BLaER1 treated with 17β-estradiol and CSF1 and Interleukin-3, amounts not matched to agents 10 nM and 100 nM (cell line): ENCODE measurements at regions not wholly inside any gene's neighbourhood (a gene's known extent, or its start where the extent isn't known, plus 50 kb on each side); places are given as distances from the start of the nearest gene placed in this dataset.

Experiments used
- H3K27ac ChIP-seq, 11 experiments: shearing (Covaris generic); formaldehyde crosslinking; 2 replicates each; pipeline ENCODE4 v1.8.1; 2022
- H3K27me3 ChIP-seq, 11 experiments: shearing (Covaris generic); formaldehyde crosslinking; 2 replicates each; pipeline ENCODE4 v1.8.1; 2022
- H3K36me3 ChIP-seq, 11 experiments: shearing (Covaris generic); formaldehyde crosslinking; 2 replicates each; pipeline ENCODE4 v1.8.1; 2022
- H3K4me1 ChIP-seq, 10 experiments: shearing (Covaris generic); formaldehyde crosslinking; 2 replicates each; pipeline ENCODE4 v1.8.1; 2022
- H3K4me2 ChIP-seq, 11 experiments: shearing (Covaris generic); formaldehyde crosslinking; 2 replicates each; pipeline ENCODE4 v1.8.1; 2022
- H3K4me3 ChIP-seq, 10 experiments: shearing (Covaris generic); formaldehyde crosslinking; 2 replicates each; pipeline ENCODE4 v1.8.1; 2022
- H3K9ac ChIP-seq, 11 experiments: shearing (Covaris generic); formaldehyde crosslinking; 2 replicates each; pipeline ENCODE4 v1.8.1; 2022
- H3K9me3 ChIP-seq, 11 experiments: shearing (Covaris generic); formaldehyde crosslinking; replicated peaks in 1 of 11; 2 replicates each; pipeline ENCODE4 v1.8.1; 2022
- H4K20me1 ChIP-seq, 11 experiments: shearing (Covaris generic); formaldehyde crosslinking; 2 replicates each; pipeline ENCODE4 v1.8.1; 2022
- Cebpa-rat ChIP-seq, 11 experiments: shearing (Covaris generic); IDR thresholded peaks; 2 replicates each; pipeline ENCODE4 v1.8.1; 2022

DNA sequence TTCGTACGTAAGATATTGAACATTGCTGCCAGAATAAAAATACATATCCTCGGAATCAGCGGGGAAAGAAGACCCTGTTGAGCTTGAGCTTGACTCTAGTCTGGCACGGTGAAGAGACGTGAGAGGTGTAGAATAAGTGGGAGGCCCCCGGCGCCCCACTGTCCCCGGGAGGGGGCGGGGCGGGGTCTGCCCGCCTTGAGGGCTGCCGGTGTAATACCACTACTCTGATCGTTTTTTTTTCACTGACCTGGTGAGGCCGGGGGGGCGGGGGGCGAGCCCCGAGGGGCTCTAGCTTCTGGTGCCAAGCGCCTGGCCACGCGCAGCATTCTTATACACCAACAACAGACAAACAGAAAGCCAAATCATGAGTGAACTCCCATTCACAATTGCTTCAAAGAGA, 324.0 kb upstream of the REG3G start:
- Histone ChIP-seq H3K9ac (no peak overlapping the region), H3K27me3 (no peaks in the 10 kb centered on the region), H4K20me1 (no peaks in the 10 kb centered on the region), H3K9me3 (no peaks in the 10 kb centered on the region), H3K27ac (no peak overlapping the region), H3K4me3 (no peak overlapping the region), H3K4me2 (no peak overlapping the region), H3K36me3 (no peaks in the 10 kb centered on the region), H3K4me1 (no peaks in the 10 kb centered on the region)
- no peak for TF ChIP-seq Cebpa-rat (IDR thresholded peaks at IDR 0.05)

DNA sequence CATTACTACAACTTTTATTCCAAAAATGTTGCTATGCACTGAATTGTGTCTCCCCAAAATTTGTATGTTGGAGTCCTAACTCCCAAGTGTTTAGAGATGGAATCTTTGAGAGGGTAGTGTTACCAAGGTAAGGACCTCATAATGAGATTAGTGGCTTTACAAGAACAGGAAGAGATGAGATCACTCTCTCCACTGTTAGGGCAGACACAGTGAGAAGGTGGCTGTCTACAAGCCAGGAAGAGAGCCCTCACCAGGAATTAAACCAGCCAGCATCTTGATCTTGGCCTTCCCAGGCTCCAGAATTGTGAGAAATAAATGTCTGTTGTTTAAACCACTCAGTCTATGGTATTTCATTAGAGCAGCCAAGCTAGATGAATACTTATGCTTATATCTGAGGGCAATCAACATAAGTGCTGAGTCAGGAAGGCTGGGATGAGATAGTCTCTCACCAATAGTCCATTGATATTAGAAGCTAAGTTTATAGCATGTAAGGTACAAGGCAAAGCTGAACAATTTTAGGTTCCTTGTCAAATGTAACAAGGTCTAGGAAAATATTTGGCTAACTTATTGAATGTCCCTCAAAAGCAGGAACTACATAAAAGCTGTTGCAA, 317.6 kb upstream of the REG3G start:
- Histone ChIP-seq H3K36me3 (no peaks in the 10 kb centered on the region), H3K4me3 (no peak overlapping the region), H3K9ac (no peak overlapping the region), H3K4me1 (peaks cover 0 to 8% (median 0%) of the 10 kb centered on the region in 10 experiments; a peak in 1 of 20 replicates), H3K27ac (no peak overlapping the region), H3K27me3 (no peaks in the 10 kb centered on the region), H3K9me3 (no peaks in the 10 kb centered on the region), H4K20me1 (no peaks in the 10 kb centered on the region), H3K4me2 (peak overlapping the region in 1 of 11 experiments; percentile 0; a peak in 1 of 22 replicates)
- TF ChIP-seq Cebpa-rat (IDR thresholded peaks at IDR 0.05) = no peak

DNA sequence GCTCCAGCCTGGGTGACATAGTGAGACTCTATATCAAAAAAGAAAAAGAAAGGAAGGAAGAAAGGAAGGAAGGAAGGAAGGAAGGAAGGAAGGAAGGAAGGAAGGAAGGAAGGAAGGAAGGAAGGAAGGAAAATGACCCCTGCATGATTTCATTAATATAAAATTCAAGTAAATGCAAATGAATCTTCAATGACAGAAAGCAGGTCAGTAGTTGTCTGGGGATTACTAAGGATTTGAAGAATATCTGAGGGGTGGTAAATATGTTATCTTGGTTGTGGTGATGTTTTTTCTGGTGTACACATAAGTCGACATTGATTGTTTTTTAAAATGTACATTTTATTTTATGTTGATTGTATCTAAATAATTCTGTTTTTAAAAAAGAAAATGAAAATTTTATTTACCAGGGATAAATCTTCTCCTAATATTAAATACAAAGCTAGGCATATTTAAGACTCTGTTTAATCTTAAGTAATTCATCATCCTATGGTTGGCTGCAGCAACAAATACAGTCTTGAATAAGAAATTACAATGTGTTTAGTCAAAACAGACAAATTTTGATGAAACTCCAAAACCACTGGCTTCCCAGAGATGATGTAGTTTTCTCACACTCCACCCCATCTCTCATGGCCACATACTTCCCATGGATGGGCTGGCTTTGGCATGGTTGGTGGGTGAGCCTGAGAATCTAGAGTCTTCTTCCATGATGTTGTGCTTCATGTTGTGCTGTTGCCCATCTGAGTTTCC, 314.7 kb upstream of the REG3G start:
- Histone ChIP-seq H3K9ac (no peak overlapping the region), H3K4me3 (no peak overlapping the region), H3K4me1 (peaks cover 0 to 8% (median 0%) of the 10 kb centered on the region in 10 experiments; a peak in 1 of 20 replicates), H3K27ac (no peak overlapping the region), H3K36me3 (no peaks in the 10 kb centered on the region), H3K9me3 (no peaks in the 10 kb centered on the region), H3K27me3 (no peaks in the 10 kb centered on the region), H3K4me2 (no peak overlapping the region), H4K20me1 (no peaks in the 10 kb centered on the region)
- no peak for TF ChIP-seq Cebpa-rat (IDR thresholded peaks at IDR 0.05)

DNA sequence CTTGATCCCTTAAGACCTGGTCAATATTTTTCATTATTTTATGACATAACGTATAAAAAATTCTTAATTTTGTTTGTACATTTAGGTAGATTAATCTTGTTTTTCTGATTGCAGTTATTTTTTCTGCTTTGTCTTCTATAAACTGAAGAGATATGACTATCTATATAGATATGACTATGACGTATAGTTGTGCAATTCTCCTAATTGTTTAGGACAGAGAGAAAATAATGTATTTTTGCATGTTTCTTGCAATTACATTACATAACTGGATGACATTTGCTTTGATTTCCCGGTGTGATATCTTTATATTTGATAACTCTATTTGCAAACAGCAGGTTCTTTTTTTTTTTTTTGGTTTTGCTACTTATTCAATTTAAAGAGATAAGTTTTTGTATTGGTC, 310.2 kb upstream of the REG3G start:
- Histone ChIP-seq H4K20me1 (no peaks in the 10 kb centered on the region), H3K36me3 (no peaks in the 10 kb centered on the region), H3K4me1 (no peaks in the 10 kb centered on the region), H3K9ac (no peak overlapping the region), H3K4me3 (no peak overlapping the region), H3K27me3 (no peaks in the 10 kb centered on the region), H3K9me3 (no peaks in the 10 kb centered on the region), H3K27ac (no peak overlapping the region), H3K4me2 (no peak overlapping the region)
- no peak for TF ChIP-seq Cebpa-rat (IDR thresholded peaks at IDR 0.05)

- H3K36me3 ChIP-seq = no peaks in the 10 kb centered on the region
- no peak overlapping the region for H3K9ac ChIP-seq
- no peak for TF ChIP-seq Cebpa-rat (IDR thresholded peaks at IDR 0.05)
- H3K4me3 ChIP-seq = no peak overlapping the region
- H3K9me3 ChIP-seq = no peaks in the 10 kb centered on the region
- no peaks in the 10 kb centered on the region for H4K20me1 ChIP-seq
- no peaks in the 10 kb centered on the region for H3K27me3 ChIP-seq
- no peak overlapping the region for H3K4me2 ChIP-seq
- H3K4me1 ChIP-seq = no peaks in the 10 kb centered on the region
- H3K27ac ChIP-seq = no peak overlapping the region
Measured at GRCh38 chr2:78718024-78718423, 307.5 kb upstream of the REG3G start.

GRCh38 chr2:78718473-78718872, 307.0 kb upstream of the REG3G start:
- H3K27me3 ChIP-seq = no peaks in the 10 kb centered on the region

GRCh38 chr2:78721355-78722033, 304.0 kb upstream of the REG3G start:
- no peak overlapping the region for H3K9ac ChIP-seq
- no peak overlapping the region for H3K4me3 ChIP-seq
- TF ChIP-seq Cebpa-rat (IDR thresholded peaks at IDR 0.05) = peak in 2 of 11 experiments; percentile 33; a peak in 2 of 22 replicates
- H3K4me1 ChIP-seq = no peaks in the 10 kb centered on the region
- H3K36me3 ChIP-seq = no peaks in the 10 kb centered on the region
- no peaks in the 10 kb centered on the region for H3K9me3 ChIP-seq
- H3K27ac ChIP-seq = no peak overlapping the region
- H3K4me2 ChIP-seq = no peak overlapping the region
- H3K27me3 ChIP-seq = no peaks in the 10 kb centered on the region
- no peaks in the 10 kb centered on the region for H4K20me1 ChIP-seq

More at GRCh38 chr2:78718473-78718872, 307.0 kb upstream of the REG3G start:
- H4K20me1 ChIP-seq = no peaks in the 10 kb centered on the region
- no peak overlapping the region for H3K4me2 ChIP-seq
- no peaks in the 10 kb centered on the region for H3K9me3 ChIP-seq
- H3K4me3 ChIP-seq = no peak overlapping the region
- H3K9ac ChIP-seq = no peak overlapping the region
- no peak overlapping the region for H3K27ac ChIP-seq
- H3K4me1 ChIP-seq = no peaks in the 10 kb centered on the region
- no peak for TF ChIP-seq Cebpa-rat (IDR thresholded peaks at IDR 0.05)
- no peaks in the 10 kb centered on the region for H3K36me3 ChIP-seq

DNA sequence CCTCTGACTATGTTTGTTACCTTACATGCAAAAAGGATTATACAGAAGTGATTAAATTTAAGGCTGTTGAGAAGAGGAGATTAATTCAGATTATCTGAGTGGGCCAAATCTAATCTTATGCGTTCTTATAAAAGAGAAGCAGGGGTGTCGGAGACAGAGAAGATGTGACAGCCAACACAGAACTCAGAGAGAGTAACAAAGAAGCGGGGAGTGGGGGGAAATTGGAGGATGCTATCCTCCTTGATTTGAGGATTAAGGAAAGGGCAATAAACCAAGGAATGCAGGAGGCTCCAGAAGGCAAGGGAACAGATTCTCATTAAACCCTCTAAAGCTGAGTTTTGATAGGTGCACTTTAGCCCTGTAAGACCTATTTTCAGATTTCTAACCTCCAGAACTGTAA, 291.3 kb upstream of the REG3G start:
- H3K9me3 ChIP-seq = no peaks in the 10 kb centered on the region
- no peak overlapping the region for H3K4me3 ChIP-seq
- H3K27me3 ChIP-seq = no peaks in the 10 kb centered on the region
- H3K9ac ChIP-seq = no peak overlapping the region
- no peaks in the 10 kb centered on the region for H3K4me1 ChIP-seq
- no peak for TF ChIP-seq Cebpa-rat (IDR thresholded peaks at IDR 0.05)
- H3K4me2 ChIP-seq = no peak overlapping the region
- no peak overlapping the region for H3K27ac ChIP-seq
- H4K20me1 ChIP-seq = no peaks in the 10 kb centered on the region
- no peaks in the 10 kb centered on the region for H3K36me3 ChIP-seq

- Histone ChIP-seq H3K27me3 (no peaks in the 10 kb centered on the region), H3K9me3 (no peaks in the 10 kb centered on the region), H3K4me1 (no peaks in the 10 kb centered on the region), H4K20me1 (no peaks in the 10 kb centered on the region), H3K9ac (no peak overlapping the region), H3K4me3 (no peak overlapping the region), H3K4me2 (no peak overlapping the region), H3K36me3 (no peaks in the 10 kb centered on the region), H3K27ac (no peak overlapping the region)
- no peak for TF ChIP-seq Cebpa-rat (IDR thresholded peaks at IDR 0.05)
Measured at GRCh38 chr2:78739282-78739681, 286.2 kb upstream of the REG3G start.
